ENCODE measurements at regions not wholly inside any gene's neighbourhood (a gene's known extent, or its start where the extent isn't known, plus 50 kb on each side); places are given as distances from the start of the nearest gene placed in this dataset.
"Not testable (repeated sequence)": the region's sequence is repeated elsewhere in the genome, so short reads cannot be mapped to it uniquely, and the experiment has no call there.

GRCh38 chrX:3176439-3176820 lies 135.2 kb downstream of the ARSF start:
- CTCF ChIA-PET: no interaction called here
- H3K9me3 ChIP-seq (ENCODE audit: control insufficient read depth, insufficient read depth, low read depth, low read length): no peaks in the 10 kb centered on the region
- H3K36me3 ChIP-seq (ENCODE audit: control insufficient read depth, insufficient read depth, low read length): no peaks in the 10 kb centered on the region
- H3K4me1 ChIP-seq (ENCODE audit: control insufficient read depth, insufficient read depth, low read length): no peaks in the 10 kb centered on the region
- in situ Hi-C loops (cut with HindIII; ENCODE audit: low pct_unique_long_range_greater_than_20kb, low sequenced_read_pairs): no loop called here
- no peak for DNase-seq (ENCODE audit: low read depth, low spot score)
- no peaks in the 10 kb centered on the region for H3K27me3 ChIP-seq (ENCODE audit: control insufficient read depth, insufficient read depth, low read length)
- intact Hi-C loops (cut with micrococcal nuclease; ENCODE audit: unreplicated experiment): no loop called here
- ATAC-seq: no peak
- TF ChIP-seq POLR2AphosphoS5 (IDR thresholded peaks at IDR 0.05; ENCODE audit: low read depth, low read length) (no peak), CTCF (IDR thresholded peaks at IDR 0.05) (no peak)
- no TSS peak for BruUV-seq (replicated peaks)
- POLR2A ChIA-PET: no interaction called here
- H3K27ac ChIP-seq (ENCODE audit: low read length): no peak overlapping the region
- H3K4me3 ChIP-seq (ENCODE audit: low read depth in 2 of 2, low read length in 2 of 2): no peak overlapping the region

- no peaks in the 10 kb centered on the region for H3K9me3 ChIP-seq (ENCODE audit: control insufficient read depth, insufficient read depth, low read depth, low read length)
- ChIA-PET POLR2A (no interaction called here), CTCF (no interaction called here)
- TF ChIP-seq CTCF (IDR thresholded peaks at IDR 0.05) (no peak), REST (IDR thresholded peaks at IDR 0.05; ENCODE audit: insufficient read depth in 1 of 2, low read depth in 2 of 2, low read length in 1 of 2) (no peak), POLR2AphosphoS5 (IDR thresholded peaks at IDR 0.05; ENCODE audit: low read depth, low read length) (no peak), SIN3A (IDR thresholded peaks at IDR 0.05; ENCODE audit: borderline replicate concordance, insufficient read depth, low read depth, low read length) (no peak), TCF7L2 (IDR thresholded peaks at IDR 0.05; ENCODE audit: low read depth, low read length) (no peak)
- no peak for ATAC-seq
- BruUV-seq (replicated peaks): no TSS peak
- no peak for DNase-seq (ENCODE audit: low read depth, low spot score)
- no peaks in the 10 kb centered on the region for H3K4me1 ChIP-seq (ENCODE audit: control insufficient read depth, insufficient read depth, low read length)
- no peaks in the 10 kb centered on the region for H3K36me3 ChIP-seq (ENCODE audit: control insufficient read depth, insufficient read depth, low read length)
- in situ Hi-C loops (cut with HindIII; ENCODE audit: low pct_unique_long_range_greater_than_20kb, low sequenced_read_pairs) (no loop called here), intact Hi-C loops (cut with micrococcal nuclease; ENCODE audit: unreplicated experiment) (no loop called here)
- no peaks in the 10 kb centered on the region for H3K27me3 ChIP-seq (ENCODE audit: control insufficient read depth, insufficient read depth, low read length)
- H3K4me3 ChIP-seq (ENCODE audit: low read depth in 2 of 2, low read length in 2 of 2): no peak overlapping the region
- H3K27ac ChIP-seq (ENCODE audit: low read length): no peak overlapping the region
These were observed 134.6 kb downstream of the ARSF start for GRCh38 chrX:3175659-3176438.

GRCh38 chrX:3172156-3172555 lies 130.9 kb downstream of the ARSF start:
- BruUV-seq (replicated peaks); in situ Hi-C loops (cut with HindIII; ENCODE audit: low pct_unique_long_range_greater_than_20kb, low sequenced_read_pairs): not testable (repeated sequence)

More at GRCh38 chrX:3172156-3172555, 130.9 kb downstream of the ARSF start:
- H3K9me3 ChIP-seq (ENCODE audit: control insufficient read depth, insufficient read depth, low read depth, low read length); intact Hi-C loops (cut with micrococcal nuclease; ENCODE audit: unreplicated experiment); CTCF ChIA-PET; H3K36me3 ChIP-seq (ENCODE audit: control insufficient read depth, insufficient read depth, low read length); DNase-seq (ENCODE audit: low read depth, low spot score); H3K4me3 ChIP-seq (ENCODE audit: low read depth in 2 of 2, low read length in 2 of 2); H3K27me3 ChIP-seq (ENCODE audit: control insufficient read depth, insufficient read depth, low read length); H3K27ac ChIP-seq (ENCODE audit: low read length); H3K4me1 ChIP-seq (ENCODE audit: control insufficient read depth, insufficient read depth, low read length); POLR2A ChIA-PET; ATAC-seq: not testable (repeated sequence)

Measured in Panc1 (cell line).